B cell (primary cell): ENCODE measurements at regions not wholly inside any gene's neighbourhood (a gene's known extent, or its start where the extent isn't known, plus 50 kb on each side); places are given as distances from the start of the nearest gene placed in this dataset.

Experiments
- ATAC-seq: fragments of 200-7000 bp; cut with Tn5 transposase; one replicate; pipeline ENCODE4 v1.10.0; 2021; ENCODE audit warnings: low read depth, mild to moderate bottlenecking, moderate number of reproducible peaks, moderate library complexity
- CTCF ChIA-PET: fragments of 350-600 bp; sonication (Branson Sonifier 250); formaldehyde crosslinking; loops from one replicate; lab custom pipeline; 2021; ENCODE audit warnings: antibody characterized with exemption, inconsistent platforms; lab: Charles Lee
- POLR2A ChIA-PET: fragments of 350-600 bp; sonication (Branson Sonifier 250); formaldehyde crosslinking; loops from one replicate; lab custom pipeline; 2021; ENCODE audit warnings: antibody characterized with exemption; lab: Charles Lee
- DNase-seq: peaks from one replicate; pipeline ENCODE4 v3.0.0; 2013
- H2AFZ ChIP-seq: 2 replicates; pipeline ENCODE4 v1.6.1; 2012; ENCODE audit warnings: mild to moderate bottlenecking, low read depth, low read length; ENCODE audit not compliant: insufficient read depth, poor library complexity, severe bottlenecking
- H3K27ac ChIP-seq, 2 donors: 1 replicate in 1 of 2; 2 replicates in 1 of 2; pipeline ENCODE4 v1.5.1; 2012 to 2013; ENCODE audit warnings: low read length in 2 of 2, mild to moderate bottlenecking in 2 of 2, moderate library complexity in 1 of 2
- H3K27me3 ChIP-seq, 4 experiments: fragments of 200-600 bp in 1 of 4; sonication (generic) in 1 of 4; replicated peaks in 1 of 4; 1 replicate in 2 of 4; 2 replicates in 2 of 4; pipeline versions ENCODE4 v1.6.1 to v1.7.0; 2013 to 2016; ENCODE audit warnings: low read length in 3 of 4, mild to moderate bottlenecking in 2 of 4, mixed read lengths in 1 of 4, moderate library complexity in 1 of 4; ENCODE audit not compliant: insufficient read depth in 4 of 4, control insufficient read depth in 3 of 4; ENCODE audit errors: control extremely low read depth in 1 of 4
- H3K36me3 ChIP-seq, 2 experiments: replicated peaks in 1 of 2; 1 replicate in 1 of 2; 2 replicates in 1 of 2; pipeline versions ENCODE4 v1.6.1 to v1.7.1; 2013; ENCODE audit warnings: low read length in 1 of 2; ENCODE audit not compliant: insufficient read depth in 2 of 2, control insufficient read depth in 1 of 2; ENCODE audit errors: control extremely low read depth in 1 of 2, extremely low read depth in 1 of 2
- H3K4me1 ChIP-seq, 2 donors: fragments of 200-600 bp in 1 of 2; sonication (generic) in 1 of 2; 1 replicate in 1 of 2; 2 replicates in 1 of 2; pipeline versions ENCODE4 v1.5.1 to v1.6.1; 2013 to 2017; ENCODE audit warnings: low read length in 2 of 2; ENCODE audit not compliant: control insufficient read depth in 2 of 2, insufficient read depth in 2 of 2
- H3K4me2 ChIP-seq: replicated peaks from 2 replicates; pipeline ENCODE3; 2012; ENCODE audit warnings: mild to moderate bottlenecking, low read depth, low read length; ENCODE audit not compliant: poor library complexity, severe bottlenecking
- H3K4me3 ChIP-seq, 5 experiments: fragments of 200-600 bp in 1 of 5; sonication (generic) in 1 of 5; 1 replicate in 3 of 5; 2 replicates in 2 of 5; pipeline versions ENCODE4 v1.5.1 to v1.7.0; 2011 to 2016; ENCODE audit warnings: low read length in 4 of 5, mild to moderate bottlenecking in 4 of 5, low read depth in 2 of 5, control low read depth in 1 of 5, moderate library complexity in 1 of 5; ENCODE audit not compliant: insufficient read depth in 1 of 5; ENCODE audit errors: control extremely low read depth in 1 of 5, extremely low read depth in 1 of 5
- H3K79me2 ChIP-seq: fragments of 200-600 bp; sonication (generic); one replicate; pipeline ENCODE4 v1.6.0; 2016; ENCODE audit warnings: low read length; ENCODE audit not compliant: control insufficient read depth, insufficient read depth
- H3K9ac ChIP-seq: fragments of 200-600 bp; sonication (generic); 2 replicates; pipeline ENCODE4 v1.6.1; 2017; ENCODE audit warnings: mild to moderate bottlenecking, low read length, moderate library complexity
- H3K9me3 ChIP-seq, 3 donors: one replicate each; pipeline versions ENCODE4 v1.6.1 to v1.7.1; 2013; ENCODE audit warnings: low read length in 2 of 3; ENCODE audit not compliant: control insufficient read depth in 2 of 3, insufficient read depth in 1 of 3; ENCODE audit errors: control extremely low read depth in 1 of 3
- H4K20me1 ChIP-seq: 2 replicates; pipeline ENCODE4 v1.6.0; 2012; ENCODE audit warnings: mild to moderate bottlenecking, low read length; ENCODE audit not compliant: insufficient read depth, control insufficient read depth, poor library complexity, severe bottlenecking
- H3K27ac Mint-ChIP-seq: one replicate; pipeline ENCODE4 v1.8.0; 2021; ENCODE audit warnings: mixed read lengths
- H3K27me3 Mint-ChIP-seq: one replicate; pipeline ENCODE4 v1.8.0; 2021; ENCODE audit warnings: mixed read lengths
- H3K4me1 Mint-ChIP-seq: one replicate; pipeline ENCODE4 v1.8.0; 2021; ENCODE audit warnings: mixed read lengths
- H3K4me3 Mint-ChIP-seq: one replicate; pipeline ENCODE4 v1.8.0; 2021; ENCODE audit warnings: mixed read lengths
- H3K9me3 Mint-ChIP-seq: one replicate; pipeline ENCODE4 v1.8.0; 2022; ENCODE audit warnings: mixed read lengths; ENCODE audit not compliant: insufficient read depth
- EZH2 ChIP-seq: IDR thresholded peaks from 2 replicates; pipeline ENCODE4 v1.6.1; 2012; ENCODE audit warnings: borderline replicate concordance, low read depth, mild to moderate bottlenecking, moderate library complexity, low read length; ENCODE audit not compliant: insufficient read depth, poor library complexity, severe bottlenecking
- WGBS: methylation state at CpG from one replicate; pipeline ENCODE4 v1.1.5; 2013; ENCODE audit warnings: missing lambda C conversion rate; ENCODE audit not compliant: insufficient coverage; 5-methylcytosine and 5-hydroxymethylcytosine counted together
- intact Hi-C: fragments of 100-400 bp; cut with micrococcal nuclease; formaldehyde crosslinking; loops from one replicate; pipeline ENCODE4 v1.10.0; 2022
- TF ChIP-seq, protein P1 (sequence below): fragments of 200-600 bp; IDR thresholded peaks from one replicate; pipeline ENCODE4 v1.8.0; 2022; ENCODE audit warnings: antibody characterized with exemption, mild to moderate bottlenecking

DNA sequence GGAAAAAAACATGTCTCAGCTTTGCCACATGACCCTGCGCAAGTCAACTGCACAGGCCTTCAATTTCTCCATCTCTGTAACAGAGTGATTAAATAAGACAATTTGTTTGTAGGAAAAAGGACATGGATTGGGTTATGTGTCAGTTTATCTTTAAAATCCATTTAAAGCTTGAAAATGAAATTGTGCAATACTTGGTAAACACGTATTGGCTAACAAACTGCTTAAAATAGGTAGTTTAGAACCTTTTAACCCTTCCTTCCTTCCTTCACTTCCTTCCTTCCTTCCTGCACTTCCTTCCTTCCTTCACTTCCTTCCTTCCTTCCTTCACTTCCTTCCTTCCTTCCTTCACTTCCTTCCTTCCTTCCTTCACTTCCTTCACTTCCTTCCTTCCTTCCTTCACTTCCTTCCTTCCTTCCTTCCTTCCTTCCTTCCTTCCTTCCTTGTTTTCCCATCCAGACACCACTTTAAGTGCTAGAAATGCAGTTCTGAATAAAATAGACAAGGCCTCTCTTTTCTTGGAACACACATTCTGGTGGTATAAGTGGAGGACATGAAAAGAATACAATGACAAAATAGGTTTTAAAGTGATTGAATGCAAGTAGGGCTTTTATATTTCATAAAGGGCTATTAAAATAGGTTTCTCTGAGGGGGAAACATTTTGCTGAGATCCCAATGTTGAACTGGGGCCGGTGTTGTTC is 130.2 kb upstream of the TP63 start:
- no peak overlapping the region for H3K4me3 Mint-ChIP-seq
- CTCF ChIA-PET: no interaction called here
- 47% methylated on average over 1 of the region's 3 CpGs for WGBS

DNA sequence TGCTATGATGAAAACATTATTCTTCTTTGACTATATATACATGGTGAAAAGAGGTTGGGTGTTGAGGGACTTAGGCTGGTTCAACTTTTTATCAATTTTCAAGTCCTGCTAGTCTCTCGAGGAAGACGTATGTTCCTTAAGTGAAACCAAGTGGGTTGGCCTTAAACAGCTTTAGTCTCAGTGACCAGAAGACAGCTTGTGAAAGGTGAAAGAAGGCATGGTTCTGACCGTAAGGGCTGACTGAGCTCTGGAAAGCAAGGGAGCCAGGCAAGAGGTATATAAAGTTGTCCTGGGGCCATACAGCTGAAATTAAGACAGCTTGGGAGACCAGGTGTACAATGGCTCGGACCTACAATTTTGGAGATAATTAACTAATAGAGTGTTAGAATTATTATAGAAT is 128.9 kb upstream of the TP63 start:
- DNase-seq: no peak
- H3K4me1 Mint-ChIP-seq: peaks cover 2% of the 10 kb centered on the region
- no peak overlapping the region for H3K27ac Mint-ChIP-seq
- H4K20me1 ChIP-seq: no peaks in the 10 kb centered on the region
- H3K36me3 ChIP-seq: no peaks in the 10 kb centered on the region
- ATAC-seq: no peak
- no peak overlapping the region for H3K4me3 ChIP-seq
- CTCF ChIA-PET: no interaction called here
- WGBS: 89% methylated on average over 3 of the region's 4 CpGs
- H3K79me2 ChIP-seq: no peaks in the 10 kb centered on the region
- H3K9me3 ChIP-seq: peaks cover 0 to 6% (median 1%) of the 10 kb centered on the region in 3 donors
- H3K27me3 ChIP-seq: no peaks in the 10 kb centered on the region
- no peak for TF ChIP-seq EZH2
- TF ChIP-seq, protein P1, sequence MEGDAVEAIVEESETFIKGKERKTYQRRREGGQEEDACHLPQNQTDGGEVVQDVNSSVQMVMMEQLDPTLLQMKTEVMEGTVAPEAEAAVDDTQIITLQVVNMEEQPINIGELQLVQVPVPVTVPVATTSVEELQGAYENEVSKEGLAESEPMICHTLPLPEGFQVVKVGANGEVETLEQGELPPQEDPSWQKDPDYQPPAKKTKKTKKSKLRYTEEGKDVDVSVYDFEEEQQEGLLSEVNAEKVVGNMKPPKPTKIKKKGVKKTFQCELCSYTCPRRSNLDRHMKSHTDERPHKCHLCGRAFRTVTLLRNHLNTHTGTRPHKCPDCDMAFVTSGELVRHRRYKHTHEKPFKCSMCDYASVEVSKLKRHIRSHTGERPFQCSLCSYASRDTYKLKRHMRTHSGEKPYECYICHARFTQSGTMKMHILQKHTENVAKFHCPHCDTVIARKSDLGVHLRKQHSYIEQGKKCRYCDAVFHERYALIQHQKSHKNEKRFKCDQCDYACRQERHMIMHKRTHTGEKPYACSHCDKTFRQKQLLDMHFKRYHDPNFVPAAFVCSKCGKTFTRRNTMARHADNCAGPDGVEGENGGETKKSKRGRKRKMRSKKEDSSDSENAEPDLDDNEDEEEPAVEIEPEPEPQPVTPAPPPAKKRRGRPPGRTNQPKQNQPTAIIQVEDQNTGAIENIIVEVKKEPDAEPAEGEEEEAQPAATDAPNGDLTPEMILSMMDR: no peak
- H3K27ac ChIP-seq: no peak overlapping the region
- no peak overlapping the region for H3K9ac ChIP-seq
- no peaks in the 10 kb centered on the region for H3K4me1 ChIP-seq
- no peak overlapping the region for H2AFZ ChIP-seq
- POLR2A ChIA-PET: no interaction called here
- intact Hi-C loops: no loop called here
- no peak overlapping the region for H3K4me2 ChIP-seq
- H3K27me3 Mint-ChIP-seq: peaks cover 7% of the 10 kb centered on the region
- peaks cover 6% of the 10 kb centered on the region for H3K9me3 Mint-ChIP-seq
- no peak overlapping the region for H3K4me3 Mint-ChIP-seq

More for the DNA sequence above, 130.2 kb upstream of the TP63 start:
- Histone ChIP-seq H2AFZ (no peak overlapping the region), H3K9ac (no peak overlapping the region), H3K27ac (no peak overlapping the region), H3K36me3 (no peaks in the 10 kb centered on the region), H3K27me3 (no peaks in the 10 kb centered on the region), H3K4me3 (no peak overlapping the region), H4K20me1 (no peaks in the 10 kb centered on the region), H3K9me3 (peaks cover 0 to 6% (median 1%) of the 10 kb centered on the region in 3 donors), H3K4me1 (no peaks in the 10 kb centered on the region), H3K79me2 (no peaks in the 10 kb centered on the region), H3K4me2 (no peak overlapping the region)
- Mint-ChIP-seq H3K27ac (no peak overlapping the region), H3K4me1 (peaks cover 2% of the 10 kb centered on the region), H3K9me3 (peaks cover 6% of the 10 kb centered on the region), H3K27me3 (peaks cover 2% of the 10 kb centered on the region)
- intact Hi-C loops: no loop called here
- no peak for DNase-seq
- TF ChIP-seq, protein P1: no peak
- no peak for TF ChIP-seq EZH2
- POLR2A ChIA-PET: no interaction called here
- no peak for ATAC-seq
